Mesendoderm (in vitro differentiated cells): ENCODE measurements at regions not wholly inside any gene's neighbourhood (a gene's known extent, or its start where the extent isn't known, plus 50 kb on each side); places are given as distances from the start of the nearest gene placed in this dataset.
A peak's percentile ranks its signal among the peaks of the same experiment; 100 is the strongest.
"Not testable (repeated sequence)": the region's sequence is repeated elsewhere in the genome, so short reads cannot be mapped to it uniquely, and the experiment has no call there.

Experiments used
- DNase-seq: peaks from one replicate; pipeline ENCODE4 v3.0.0; 2013
- H2AK5ac ChIP-seq: 2 replicates; pipeline ENCODE4 v1.6.1; 2013; ENCODE audit warnings: low read length, inconsistent platforms
- H2BK120ac ChIP-seq: 2 replicates; pipeline ENCODE4 v1.6.1; 2013; ENCODE audit warnings: low read depth, mild to moderate bottlenecking, low read length, moderate library complexity, mixed read lengths
- H2BK15ac ChIP-seq: replicated peaks from 2 replicates; pipeline ENCODE4 v1.6.1; 2013; ENCODE audit warnings: low read depth, mild to moderate bottlenecking, moderate library complexity
- H2BK5ac ChIP-seq: 2 replicates; pipeline ENCODE4 v1.6.1; 2013; ENCODE audit warnings: low read length, inconsistent platforms
- H3K18ac ChIP-seq: 2 replicates; pipeline ENCODE4 v1.6.1; 2013; ENCODE audit warnings: mild to moderate bottlenecking, low read length, mixed read lengths
- H3K23ac ChIP-seq: one replicate; pipeline ENCODE4 v1.6.1; 2013; ENCODE audit warnings: low read length
- H3K27ac ChIP-seq: 2 replicates; pipeline ENCODE4 v1.5.1; 2013; ENCODE audit warnings: low read depth, mild to moderate bottlenecking, inconsistent platforms, low read length, moderate library complexity
- H3K27me3 ChIP-seq: 2 replicates; pipeline ENCODE4 v1.6.1; 2013; ENCODE audit warnings: low read length, control low read depth, mild to moderate bottlenecking, inconsistent platforms; ENCODE audit not compliant: insufficient read depth, poor library complexity
- H3K36me3 ChIP-seq: 2 replicates; pipeline ENCODE4 v1.6.1; 2013; ENCODE audit warnings: low read length, inconsistent platforms; ENCODE audit not compliant: control insufficient read depth, insufficient read depth
- H3K4ac ChIP-seq: one replicate; pipeline ENCODE4 v1.6.1; 2013; ENCODE audit warnings: low read depth, mild to moderate bottlenecking, low read length, moderate library complexity
- H3K4me1 ChIP-seq: 2 replicates; pipeline ENCODE4 v1.6.1; 2013; ENCODE audit warnings: low read depth, low read length, inconsistent platforms; ENCODE audit not compliant: control insufficient read depth
- H3K4me2 ChIP-seq: 2 replicates; pipeline ENCODE4 v1.6.1; 2013; ENCODE audit warnings: low read length
- H3K4me3 ChIP-seq: 2 replicates; pipeline ENCODE4 v1.5.1; 2013; ENCODE audit warnings: mild to moderate bottlenecking, low read length
- H3K56ac ChIP-seq: one replicate; pipeline ENCODE4 v1.6.1; 2013; ENCODE audit warnings: low read length
- H3K79me1 ChIP-seq: 2 replicates; pipeline ENCODE4 v1.6.1; 2013; ENCODE audit warnings: low read length, inconsistent platforms
- H3K79me2 ChIP-seq: 2 replicates; pipeline ENCODE4 v1.6.1; 2013; ENCODE audit warnings: mild to moderate bottlenecking, low read length; ENCODE audit not compliant: control insufficient read depth, insufficient read depth
- H3K9ac ChIP-seq: 2 replicates; pipeline ENCODE4 v1.6.1; 2013; ENCODE audit warnings: low read length, inconsistent platforms
- H4K5ac ChIP-seq: one replicate; pipeline ENCODE4 v1.6.1; 2013; ENCODE audit warnings: low read length
- H4K8ac ChIP-seq: one replicate; pipeline ENCODE4 v1.6.1; 2013; ENCODE audit warnings: low read depth, mild to moderate bottlenecking, control low read depth, low read length, moderate library complexity
- WGBS: extraction: QIAGEN DNeasy Blood & Tissue Kit; methylation state at CpG from one replicate; pipeline ENCODE4 v1.1.7; 2013; ENCODE audit warnings: low lambda C conversion rate, missing lambda C conversion rate; ENCODE audit not compliant: insufficient coverage; ENCODE audit errors: extremely low coverage; 5-methylcytosine and 5-hydroxymethylcytosine counted together

DNA sequence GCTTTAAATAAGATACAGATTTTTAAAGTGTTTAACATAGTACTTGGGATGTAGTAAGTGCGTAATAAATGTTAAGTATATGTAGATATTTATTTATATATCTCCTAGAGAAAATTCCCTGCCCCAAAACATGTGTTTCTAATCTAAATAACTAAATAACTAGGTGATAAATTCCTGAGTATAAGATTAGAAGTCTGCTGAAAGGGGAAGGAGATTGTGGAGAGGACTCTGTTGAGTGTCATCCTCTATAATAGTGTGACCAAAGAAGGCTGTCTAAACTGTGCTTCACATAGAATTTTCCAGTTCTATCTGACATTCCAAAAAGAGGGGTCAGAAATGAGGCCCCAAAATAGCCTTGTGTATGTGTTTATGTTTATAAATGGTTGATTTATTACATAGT is 590.5 kb upstream of the ADAMTS5 start:
- H3K18ac ChIP-seq, result no peak overlapping the region
- H2BK15ac ChIP-seq, result no peak overlapping the region
- H4K5ac ChIP-seq, result no peak overlapping the region
- no peak overlapping the region for H3K56ac ChIP-seq
- no peak overlapping the region for H2BK5ac ChIP-seq
- no peaks in the 10 kb centered on the region for H3K4me1 ChIP-seq
- 100% methylated on average over 1 of the region's 1 CpG for WGBS
- H3K27me3 ChIP-seq, result no peaks in the 10 kb centered on the region
- no peak overlapping the region for H3K4me2 ChIP-seq
- H3K23ac ChIP-seq, result no peak overlapping the region
- no peaks in the 10 kb centered on the region for H3K79me2 ChIP-seq
- H3K9ac ChIP-seq, result no peak overlapping the region
- H2BK120ac ChIP-seq, result no peak overlapping the region
- H3K36me3 ChIP-seq, result no peaks in the 10 kb centered on the region
- no peak overlapping the region for H3K4me3 ChIP-seq
- no peak overlapping the region for H3K27ac ChIP-seq
- DNase-seq, result peak; percentile 38
- no peak overlapping the region for H3K4ac ChIP-seq
- no peaks in the 10 kb centered on the region for H3K79me1 ChIP-seq
- H2AK5ac ChIP-seq, result no peak overlapping the region
- no peak overlapping the region for H4K8ac ChIP-seq

- Histone ChIP-seq H3K79me2 (no peaks in the 10 kb centered on the region), H2AK5ac (no peak overlapping the region), H3K4me2 (no peak overlapping the region), H3K18ac (no peak overlapping the region), H3K79me1 (no peaks in the 10 kb centered on the region), H4K5ac (no peak overlapping the region), H3K4me1 (no peaks in the 10 kb centered on the region), H4K8ac (no peak overlapping the region), H3K4me3 (no peak overlapping the region), H3K4ac (no peak overlapping the region), H2BK120ac (no peak overlapping the region), H2BK15ac (no peak overlapping the region), H3K9ac (no peak overlapping the region), H3K27ac (no peak overlapping the region), H3K56ac (no peak overlapping the region), H3K23ac (no peak overlapping the region), H2BK5ac (no peak overlapping the region), H3K27me3 (no peaks in the 10 kb centered on the region), H3K36me3 (no peaks in the 10 kb centered on the region)
- no CpG with 5 or more reads among the region's 2 CpGs for WGBS
- no peak for DNase-seq
Measured at GRCh38 chr21:27555996-27556395, 589.1 kb upstream of the ADAMTS5 start.

- no peak overlapping the region for H3K56ac ChIP-seq
- H3K9ac ChIP-seq, result no peak overlapping the region
- H3K4me2 ChIP-seq, result no peak overlapping the region
- H3K79me2 ChIP-seq, result no peaks in the 10 kb centered on the region
- no peaks in the 10 kb centered on the region for H3K4me1 ChIP-seq
- H3K4me3 ChIP-seq, result no peak overlapping the region
- no peak overlapping the region for H2BK15ac ChIP-seq
- no peak overlapping the region for H3K27ac ChIP-seq
- DNase-seq, result no peak
- no peak overlapping the region for H2BK120ac ChIP-seq
- no peak overlapping the region for H4K5ac ChIP-seq
- no peaks in the 10 kb centered on the region for H3K36me3 ChIP-seq
- H3K79me1 ChIP-seq, result no peaks in the 10 kb centered on the region
- no peak overlapping the region for H2AK5ac ChIP-seq
- H4K8ac ChIP-seq, result no peak overlapping the region
- H3K4ac ChIP-seq, result no peak overlapping the region
- no peaks in the 10 kb centered on the region for H3K27me3 ChIP-seq
- no peak overlapping the region for H3K23ac ChIP-seq
- H2BK5ac ChIP-seq, result no peak overlapping the region
- H3K18ac ChIP-seq, result no peak overlapping the region
Measured at GRCh38 chr21:27550287-27550686, 583.4 kb upstream of the ADAMTS5 start.

GRCh38 chr21:27548486-27548885 is 581.6 kb upstream of the ADAMTS5 start:
- H2BK120ac ChIP-seq, result no peak overlapping the region
- H3K4me2 ChIP-seq, result no peak overlapping the region
- H4K8ac ChIP-seq, result no peak overlapping the region
- no peak overlapping the region for H3K27ac ChIP-seq
- no peaks in the 10 kb centered on the region for H3K27me3 ChIP-seq
- H3K18ac ChIP-seq, result no peak overlapping the region
- no peaks in the 10 kb centered on the region for H3K79me1 ChIP-seq
- H3K56ac ChIP-seq, result no peak overlapping the region
- no peak overlapping the region for H3K23ac ChIP-seq
- no peak overlapping the region for H4K5ac ChIP-seq
- no peak overlapping the region for H2AK5ac ChIP-seq
- H3K9ac ChIP-seq, result no peak overlapping the region
- no peak for DNase-seq
- no peak overlapping the region for H3K4me3 ChIP-seq
- no CpG with 5 or more reads among the region's 4 CpGs for WGBS
- no peak overlapping the region for H2BK5ac ChIP-seq
- H3K4ac ChIP-seq, result no peak overlapping the region
- no peaks in the 10 kb centered on the region for H3K79me2 ChIP-seq
- H3K36me3 ChIP-seq, result no peaks in the 10 kb centered on the region
- H2BK15ac ChIP-seq, result no peak overlapping the region
- no peaks in the 10 kb centered on the region for H3K4me1 ChIP-seq

DNA sequence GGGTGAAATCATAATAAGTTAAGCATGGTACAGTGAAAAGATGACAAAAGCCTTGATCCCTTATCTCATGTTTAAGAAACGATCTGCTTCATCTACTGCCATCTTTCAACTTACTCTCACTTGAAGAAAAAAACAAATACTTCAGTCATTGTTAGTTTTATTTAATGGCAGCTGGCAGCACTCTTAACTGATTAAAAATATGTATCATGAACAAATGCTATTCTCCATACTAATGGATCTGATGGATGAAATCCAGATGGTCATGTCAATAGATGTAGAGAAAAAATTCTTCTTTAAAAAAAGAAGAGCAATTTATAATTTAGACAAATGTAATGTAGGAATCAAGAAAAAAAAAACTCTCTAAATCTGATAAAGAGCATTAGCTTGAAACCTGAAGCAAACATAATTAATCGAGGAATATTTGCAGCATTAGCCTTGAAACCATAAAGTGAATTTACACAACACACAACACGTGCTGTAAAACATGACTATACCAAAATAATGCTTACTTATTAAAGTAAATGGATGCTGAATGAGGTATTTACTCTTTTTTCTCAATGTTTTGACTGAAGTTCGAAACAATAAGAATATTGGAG is 579.0 kb upstream of the ADAMTS5 start:
- Histone ChIP-seq H4K5ac (no peak overlapping the region), H2BK5ac (no peak overlapping the region)
- no CpG with 5 or more reads among the region's 4 CpGs for WGBS

GRCh38 chr21:27542126-27542525 is 575.2 kb upstream of the ADAMTS5 start:
- no CpG with 5 or more reads among the region's 1 CpG for WGBS
- not testable (repeated sequence) for H3K18ac ChIP-seq, H4K5ac ChIP-seq, H3K4me3 ChIP-seq, H3K4me2 ChIP-seq, H2BK5ac ChIP-seq, H2AK5ac ChIP-seq, H3K56ac ChIP-seq, H4K8ac ChIP-seq, H3K79me2 ChIP-seq, H2BK120ac ChIP-seq, DNase-seq, H3K36me3 ChIP-seq, H3K79me1 ChIP-seq, H3K27me3 ChIP-seq, H3K23ac ChIP-seq, H3K4me1 ChIP-seq, H3K27ac ChIP-seq, H3K4ac ChIP-seq, H2BK15ac ChIP-seq, H3K9ac ChIP-seq

More for the DNA sequence above, 579.0 kb upstream of the ADAMTS5 start:
- H3K4me3 ChIP-seq, result no peak overlapping the region
- no peaks in the 10 kb centered on the region for H3K36me3 ChIP-seq
- no peaks in the 10 kb centered on the region for H3K4me1 ChIP-seq
- H3K79me2 ChIP-seq, result no peaks in the 10 kb centered on the region
- no peak overlapping the region for H3K4me2 ChIP-seq
- DNase-seq, result no peak
- H3K18ac ChIP-seq, result no peak overlapping the region
- no peak overlapping the region for H3K4ac ChIP-seq
- no peak overlapping the region for H3K23ac ChIP-seq
- H2AK5ac ChIP-seq, result no peak overlapping the region
- no peak overlapping the region for H4K8ac ChIP-seq
- no peak overlapping the region for H2BK120ac ChIP-seq
- no peak overlapping the region for H3K56ac ChIP-seq
- H3K9ac ChIP-seq, result no peak overlapping the region
- no peaks in the 10 kb centered on the region for H3K27me3 ChIP-seq
- no peak overlapping the region for H3K27ac ChIP-seq
- no peak overlapping the region for H2BK15ac ChIP-seq
- no peaks in the 10 kb centered on the region for H3K79me1 ChIP-seq
